ENCODE measurements at regions not wholly inside any gene's neighbourhood (a gene's known extent, or its start where the extent isn't known, plus 50 kb on each side); places are given as distances from the start of the nearest gene placed in this dataset.

GRCh38 chr11:79957702-79958101 lies 516.9 kb upstream of the TENM4 start:
- no peak for DNase-seq (ENCODE audit: low spot score)

DNA sequence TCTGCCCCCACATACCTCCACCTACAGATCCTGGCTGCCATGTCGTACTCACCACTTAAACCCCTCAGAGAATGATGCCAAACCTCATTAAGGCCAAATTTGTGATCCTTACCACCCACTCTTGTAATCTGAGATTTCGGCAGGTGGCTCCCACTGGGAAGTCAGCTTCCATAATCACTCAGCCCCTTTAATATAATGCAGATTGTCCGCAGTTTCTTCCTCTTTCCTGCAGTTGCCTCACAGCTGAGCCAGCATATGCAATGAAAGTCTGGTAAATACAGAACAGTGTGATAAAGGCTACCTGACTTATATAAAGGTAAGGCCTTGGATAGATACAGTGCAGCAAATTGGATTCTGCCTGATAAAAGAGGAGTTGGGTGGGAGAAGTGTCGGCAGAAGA lies 515.2 kb upstream of the TENM4 start:
- no peak for DNase-seq (ENCODE audit: low spot score)

DNA sequence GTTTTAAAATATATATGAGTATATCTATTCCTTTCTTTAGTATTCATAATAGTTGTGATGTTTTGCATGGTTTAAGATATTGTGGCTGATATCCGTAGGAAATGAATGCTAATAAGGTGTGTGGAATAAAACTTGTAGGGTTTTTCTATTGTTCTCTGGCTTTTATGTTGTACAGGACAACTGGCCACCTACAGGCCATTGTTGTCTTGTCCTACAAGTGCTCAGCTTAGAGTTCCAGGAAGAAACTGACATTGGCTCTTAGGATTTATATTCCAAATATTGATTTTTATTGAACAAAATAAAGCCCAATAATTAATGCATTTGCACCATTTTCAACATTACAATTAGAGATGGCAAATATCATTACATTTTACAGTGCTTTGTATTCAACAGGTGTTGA lies 512.8 kb upstream of the TENM4 start:
- DNase-seq (ENCODE audit: low spot score), result no peak

- DNase-seq (ENCODE audit: low spot score), result no peak
Observed at GRCh38 chr11:79950741-79951140, 509.9 kb upstream of the TENM4 start.

- no peak for DNase-seq (ENCODE audit: low spot score)
Observed at GRCh38 chr11:79950172-79950571, 509.3 kb upstream of the TENM4 start.

DNA sequence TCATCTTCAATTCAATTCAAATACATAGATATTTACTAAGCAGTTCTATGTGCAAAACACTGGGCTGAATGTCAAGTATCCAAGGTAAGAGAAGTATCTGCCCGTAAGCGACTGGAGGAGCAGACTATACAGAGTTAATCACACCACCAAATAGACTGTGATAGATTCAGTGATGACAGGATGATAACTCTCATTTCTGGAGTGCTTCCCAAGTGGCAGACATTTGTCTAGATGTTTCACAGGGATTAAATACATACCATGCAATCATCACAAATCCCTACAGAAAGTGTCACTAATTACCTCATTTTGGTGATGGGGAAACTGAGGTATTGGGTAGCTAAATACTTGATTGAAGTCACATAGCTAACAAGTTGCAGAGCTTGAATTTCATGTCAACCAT lies 508.7 kb upstream of the TENM4 start:
- DNase-seq (ENCODE audit: low spot score), result no peak

DNA sequence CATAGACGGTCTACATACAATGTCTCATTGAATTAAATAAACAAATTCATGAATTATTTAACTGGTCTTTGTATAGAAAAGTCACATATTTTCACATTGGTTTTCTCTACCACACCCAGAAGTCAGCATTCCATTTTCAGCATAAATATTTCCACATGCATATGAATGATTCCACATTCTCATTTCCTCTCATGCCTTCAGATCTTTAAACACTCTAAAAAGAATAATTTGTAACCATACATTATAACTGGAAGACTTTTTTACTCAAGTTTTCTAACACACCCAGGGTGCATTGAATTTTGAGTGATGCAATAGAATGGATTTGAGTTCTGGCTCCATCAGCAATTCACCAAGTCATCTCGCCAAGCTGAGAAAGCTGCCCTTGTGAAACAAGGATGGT lies 501.8 kb upstream of the TENM4 start:
- DNase-seq (ENCODE audit: low spot score), result no peak

DNA sequence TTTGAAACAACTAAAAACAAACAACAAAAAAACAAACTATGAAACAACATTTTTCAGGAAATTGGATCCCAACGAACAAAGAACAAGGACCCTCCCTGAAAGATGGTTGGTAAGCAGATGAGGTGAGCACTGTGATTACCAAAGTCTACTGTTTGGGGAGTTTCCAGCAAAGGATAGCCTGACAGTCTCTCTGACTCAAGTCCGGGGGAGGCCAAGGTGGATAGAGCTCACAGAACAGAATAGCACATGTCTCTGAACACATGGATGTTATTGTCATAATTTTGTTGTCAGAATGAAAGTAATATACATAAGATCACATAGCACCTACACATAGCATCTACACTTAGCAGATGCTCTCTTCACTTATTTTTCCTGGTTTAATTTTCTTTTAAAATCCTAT lies 501.3 kb upstream of the TENM4 start:
- DNase-seq (ENCODE audit: low spot score), result no peak

DNA sequence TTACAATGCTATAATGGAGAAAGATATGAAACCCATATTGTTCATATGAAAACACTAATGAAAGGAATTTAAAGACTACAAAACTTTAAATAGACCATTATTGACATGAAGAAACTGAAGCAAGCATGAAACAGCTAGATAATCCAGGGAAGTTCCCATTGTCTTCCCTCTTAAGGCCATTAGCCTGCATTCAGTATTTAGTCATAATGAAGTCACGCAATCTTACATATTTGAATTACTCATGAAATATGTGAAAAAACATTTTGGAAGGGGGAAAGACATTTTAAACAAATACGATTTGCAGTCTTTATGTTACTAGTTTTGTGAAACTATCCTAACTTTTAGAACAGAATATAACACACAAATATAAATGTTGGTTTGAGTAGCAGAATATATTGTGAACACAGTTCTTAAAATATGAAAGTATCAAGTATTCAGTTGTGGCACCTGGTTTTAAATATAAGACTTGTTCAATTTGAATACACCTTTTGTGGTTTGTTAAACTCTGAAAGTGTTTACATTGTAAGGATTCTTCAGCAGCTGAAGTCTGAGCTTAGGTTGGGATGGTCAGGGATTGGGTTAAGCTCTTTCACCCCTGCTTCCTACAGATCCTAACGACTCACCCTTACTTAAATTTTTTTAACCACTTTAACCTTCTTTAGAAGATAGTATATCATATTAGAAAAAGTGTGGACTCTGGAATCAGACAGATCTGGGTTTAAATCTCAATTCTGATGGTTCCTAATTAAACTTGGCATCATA lies 500.3 kb upstream of the TENM4 start:
- DNase-seq (ENCODE audit: low spot score), result no peak

DNA sequence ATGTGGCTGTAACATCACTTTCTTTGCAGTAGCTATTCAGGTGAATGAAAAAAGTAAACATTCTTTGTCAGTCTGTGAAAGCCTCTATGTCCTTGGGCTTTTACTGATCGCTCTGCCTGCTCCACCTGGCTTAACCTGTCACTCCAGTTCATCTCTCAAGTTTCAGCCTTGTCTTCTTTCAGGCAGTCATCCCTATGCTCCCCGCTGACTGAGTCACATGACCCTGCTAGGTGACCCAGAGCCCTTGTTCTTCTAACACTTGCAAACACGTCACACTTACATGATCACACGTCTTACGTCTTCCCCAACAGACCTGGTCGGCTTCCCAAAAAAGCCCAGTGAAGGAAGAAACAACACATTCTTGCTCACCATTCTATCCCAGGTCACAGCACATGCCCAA lies 499.3 kb upstream of the TENM4 start:
- no peak for DNase-seq (ENCODE audit: low spot score)

DNA sequence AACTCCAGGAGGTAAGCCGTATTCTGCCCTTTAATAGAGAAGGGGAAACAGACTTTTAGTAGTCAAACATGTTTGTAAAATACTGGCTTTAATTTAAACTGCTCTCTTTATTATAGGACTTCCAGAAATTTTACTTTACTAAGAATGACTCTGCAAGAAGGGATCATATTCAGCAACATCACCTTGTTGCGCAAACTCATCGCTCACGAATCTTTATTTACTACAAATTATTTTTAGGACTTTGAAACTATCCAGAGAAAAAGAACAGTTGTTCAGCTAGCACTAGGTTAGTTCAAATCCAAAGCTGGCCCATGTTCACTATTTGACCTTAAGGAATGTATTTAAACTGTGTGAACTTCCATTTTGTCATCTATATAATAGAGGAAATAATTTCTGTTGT lies 498.3 kb upstream of the TENM4 start:
- DNase-seq (ENCODE audit: low spot score), result no peak

DNA sequence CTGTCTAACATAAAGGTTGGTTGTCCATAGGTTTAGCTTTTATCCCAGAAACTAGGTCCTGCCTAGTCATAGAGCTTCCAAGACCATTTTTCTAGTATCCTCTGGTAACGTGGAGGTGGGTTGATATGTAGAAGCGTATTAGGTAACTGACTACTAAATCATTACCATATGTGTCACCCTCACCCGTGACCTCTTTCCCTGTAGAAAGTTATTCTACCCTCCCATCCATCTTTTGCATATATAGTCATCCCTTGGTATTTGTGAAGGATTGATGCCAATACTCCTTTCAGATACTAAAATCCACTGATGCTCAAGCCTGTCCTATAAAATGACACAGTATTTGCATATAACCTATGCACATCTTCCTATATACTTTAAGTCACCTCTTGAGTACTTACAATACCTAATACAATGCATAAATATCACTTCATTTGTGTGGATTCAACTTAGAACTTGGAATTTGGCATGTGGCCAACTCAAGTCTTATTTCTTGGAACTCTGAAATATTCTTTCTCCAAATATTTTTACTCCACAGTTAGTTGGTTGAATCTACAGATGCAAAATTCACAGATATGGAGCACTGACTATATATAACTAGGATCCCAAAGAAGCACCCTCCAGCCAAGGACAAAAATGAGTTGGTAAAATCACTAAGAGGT lies 497.0 kb upstream of the TENM4 start:
- DNase-seq (ENCODE audit: low spot score), result no peak

DNA sequence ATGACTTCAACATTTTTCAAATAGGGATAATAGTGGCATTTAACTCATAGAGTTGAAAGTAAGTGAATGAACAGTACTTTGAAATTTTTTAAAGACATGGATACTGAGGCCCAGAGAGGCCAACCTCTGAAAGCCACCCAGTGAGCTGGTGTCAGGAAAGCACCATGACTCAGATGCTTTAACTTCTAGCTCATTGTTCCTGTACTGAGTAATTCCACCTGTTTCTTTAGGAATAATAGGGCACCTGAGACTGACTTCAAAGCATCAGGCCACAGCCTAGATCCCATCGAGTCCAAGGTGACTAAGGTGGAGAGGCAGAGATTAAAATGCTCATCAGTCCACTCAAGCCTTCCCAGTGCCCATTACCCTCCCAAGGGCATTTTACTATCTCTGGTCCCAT lies 491.8 kb upstream of the TENM4 start:
- no peak for DNase-seq (ENCODE audit: low spot score)

- no peak for DNase-seq (ENCODE audit: low spot score)
Observed at GRCh38 chr11:79931692-79932091, 490.9 kb upstream of the TENM4 start.

DNA sequence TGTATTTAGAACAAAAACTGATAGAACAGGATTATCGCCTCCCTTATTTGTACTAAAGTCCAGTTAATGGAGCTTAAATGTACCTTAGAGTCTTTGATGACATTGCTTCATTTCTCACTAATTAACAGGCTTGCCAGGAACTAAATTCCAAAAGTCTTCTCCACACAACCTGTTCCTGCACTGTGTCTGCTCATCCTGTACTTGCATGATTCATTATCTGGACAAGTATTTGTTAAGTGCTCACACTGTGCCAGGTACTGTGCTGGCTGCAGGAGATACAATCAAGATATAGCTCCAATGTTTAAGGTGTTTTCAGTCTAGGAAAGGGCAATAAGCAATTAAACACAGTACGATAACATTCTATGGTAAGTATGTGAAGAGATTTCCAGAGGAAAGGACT lies 485.9 kb upstream of the TENM4 start:
- DNase-seq (ENCODE audit: low spot score), result no peak

- DNase-seq (ENCODE audit: low spot score), result no peak
Observed at GRCh38 chr11:79925570-79925969, 484.7 kb upstream of the TENM4 start.

GRCh38 chr11:79922641-79923040 lies 481.8 kb upstream of the TENM4 start:
- no peak for DNase-seq (ENCODE audit: low spot score)

GRCh38 chr11:79920480-79920879 lies 479.6 kb upstream of the TENM4 start:
- no peak for DNase-seq (ENCODE audit: low spot score)

- no peak for DNase-seq (ENCODE audit: low spot score)
Observed at GRCh38 chr11:79919350-79919749, 478.5 kb upstream of the TENM4 start.

- DNase-seq (ENCODE audit: low spot score), result no peak
Observed at GRCh38 chr11:79918846-79919245, 478.0 kb upstream of the TENM4 start.

DNA sequence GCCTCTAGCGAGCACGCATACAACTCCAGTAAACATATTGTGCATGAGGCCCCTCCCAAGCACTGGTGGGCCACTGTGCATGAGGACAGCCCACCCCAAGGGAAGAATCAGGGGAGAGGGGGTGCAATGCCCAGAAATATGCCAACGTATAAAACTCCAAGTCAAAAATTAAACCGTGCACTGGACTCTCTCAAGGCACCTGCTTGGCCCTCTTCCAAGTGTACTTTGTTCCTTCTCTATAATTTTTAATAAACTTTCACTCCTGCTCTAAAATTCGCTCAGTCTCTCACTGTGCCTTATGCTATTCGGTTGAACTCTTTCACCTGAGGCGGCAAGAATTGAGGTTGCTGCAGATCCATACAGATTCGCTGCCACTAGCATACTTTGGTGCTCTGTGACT lies 465.3 kb upstream of the TENM4 start:
- no peak for DNase-seq (ENCODE audit: low spot score)

GRCh38 chr11:79902493-79902892 lies 461.7 kb upstream of the TENM4 start:
- no peak for DNase-seq (ENCODE audit: low spot score)

DNA sequence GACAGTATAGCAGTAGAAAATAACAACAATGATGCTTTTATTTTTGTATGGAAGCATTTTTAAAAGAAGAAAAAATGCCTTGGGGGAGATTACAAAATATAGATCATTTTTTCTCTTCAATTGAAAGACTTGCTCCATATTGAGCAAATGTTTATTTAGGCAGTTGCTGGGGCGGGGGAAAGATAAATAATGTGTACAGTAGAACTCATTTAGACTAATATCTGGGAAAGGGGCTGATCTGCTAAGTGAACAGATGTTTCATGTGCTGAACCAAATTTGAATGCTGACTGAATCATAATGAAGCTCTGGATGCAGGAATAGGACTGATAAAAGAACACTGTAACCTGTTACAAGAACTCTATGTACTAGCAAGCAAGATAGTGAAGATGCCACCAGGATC lies 457.1 kb upstream of the TENM4 start:
- DNase-seq (ENCODE audit: low spot score), result no peak

DNA sequence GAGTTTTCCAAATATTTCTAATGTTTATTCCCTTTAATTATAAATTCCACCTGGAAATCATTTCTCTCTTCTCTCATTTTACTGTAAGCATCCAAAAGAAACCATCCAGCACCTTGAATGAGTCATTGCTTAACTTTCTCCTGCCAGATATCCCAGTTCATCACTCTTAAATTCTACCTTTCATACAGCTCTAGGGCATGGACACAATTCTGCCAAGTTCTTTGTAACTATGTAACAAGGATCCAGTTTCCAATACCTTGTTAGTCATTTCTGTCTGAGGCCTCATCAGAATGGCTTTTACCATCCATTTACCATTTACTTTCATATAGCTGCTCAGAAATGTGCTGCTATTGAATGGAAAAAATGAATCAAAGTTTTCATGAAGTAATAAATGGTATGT lies 455.4 kb upstream of the TENM4 start:
- no peak for DNase-seq (ENCODE audit: low spot score)
